Stimulated activated CD4-positive, alpha-beta T cell treated with anti-CD3 and anti-CD28 coated beads, TNF-alpha, amount 100 ng/mL, for 4 hours (primary cell): ENCODE measurements at regions not wholly inside any gene's neighbourhood (a gene's known extent, or its start where the extent isn't known, plus 50 kb on each side); places are given as distances from the start of the nearest gene placed in this dataset.

Experiments
- DNase-seq, 3 experiments: peaks; one replicate each; pipeline ENCODE4 v3.0.0-alpha.2; 2020; ENCODE audit warnings: low read depth in 3 of 3

DNA sequence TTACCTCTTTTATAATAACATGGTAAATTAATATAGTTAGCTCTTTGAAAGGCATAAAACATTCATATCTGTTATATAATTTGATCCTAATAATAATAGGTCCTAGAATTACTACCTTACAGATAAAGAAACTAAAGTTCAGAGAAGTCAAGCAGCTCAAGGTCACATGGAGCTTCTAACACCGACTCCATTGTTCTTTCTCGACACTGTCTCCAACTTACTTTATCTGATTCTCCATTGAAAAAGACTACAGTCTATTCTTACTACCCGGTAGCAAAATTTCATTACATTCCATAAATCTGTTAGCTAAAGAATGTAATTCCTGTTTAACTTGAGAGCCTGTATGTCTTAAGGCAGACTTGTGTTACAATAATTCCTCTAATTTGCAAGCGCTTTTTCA lies 96.3 kb upstream of the TMEM161B start:
- DNase-seq = no peak

DNA sequence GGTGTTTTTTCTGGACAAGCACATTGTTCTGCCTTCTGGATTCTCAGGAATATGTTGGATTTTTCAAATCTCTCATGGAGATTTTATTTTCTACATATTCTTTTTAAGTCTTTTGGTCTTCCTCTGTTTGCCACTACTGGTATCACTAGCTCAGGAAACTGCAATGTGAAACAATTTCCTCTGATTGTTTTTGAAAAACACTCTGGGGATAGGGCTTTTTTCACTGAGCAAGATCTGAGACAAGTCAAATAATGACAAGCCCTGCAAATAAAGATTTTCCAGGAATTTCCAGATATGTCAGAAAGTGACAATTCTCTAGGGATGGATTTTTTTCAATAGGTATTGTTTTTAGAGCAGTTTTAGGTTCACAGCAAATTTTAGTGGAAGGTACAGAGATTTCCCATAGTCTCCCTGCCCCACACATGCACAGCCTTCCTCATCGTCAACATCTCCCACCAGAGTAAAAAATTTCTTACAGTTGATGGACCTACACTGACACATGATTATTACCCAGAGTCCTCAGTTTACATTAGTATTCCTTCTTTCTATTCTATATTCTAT lies 86.9 kb upstream of the TMEM161B start:
- no peak for DNase-seq

DNA sequence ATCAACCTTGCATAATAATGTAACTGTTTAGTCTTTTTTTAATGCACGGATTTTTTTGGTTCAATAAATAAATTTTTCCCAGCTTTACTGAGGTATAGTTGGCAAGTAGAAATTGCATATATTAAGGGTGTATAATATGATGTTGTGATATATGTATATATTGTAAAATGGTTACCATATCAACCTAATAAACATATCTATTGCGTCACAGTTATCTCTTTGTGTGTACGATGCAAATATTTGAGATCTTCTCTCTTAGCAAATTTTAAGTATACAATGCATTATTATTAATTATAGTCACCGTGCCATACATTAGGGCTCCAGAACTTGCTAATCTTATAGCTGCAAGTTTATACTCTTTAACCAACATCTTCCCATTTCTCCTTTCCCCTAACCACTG lies 57.2 kb upstream of the TMEM161B start:
- no peak for DNase-seq

DNA sequence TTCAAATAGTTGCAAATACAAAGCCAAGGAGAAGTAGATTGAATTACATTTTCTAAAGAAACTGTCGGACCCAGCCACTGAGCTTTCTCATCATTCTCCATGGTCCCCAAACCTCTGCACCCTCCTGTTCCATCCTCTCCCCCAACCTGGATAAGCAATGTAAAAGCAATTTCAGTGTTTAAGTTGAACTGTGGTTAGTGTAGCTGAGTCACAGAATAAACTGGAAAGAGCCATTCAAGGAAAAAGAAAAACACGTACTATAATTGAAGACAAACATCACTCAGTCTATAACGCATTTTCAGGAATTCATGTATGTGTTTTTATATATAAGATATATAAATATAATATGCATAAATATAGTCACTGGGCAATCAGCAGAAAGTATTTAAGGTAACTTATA lies 54.1 kb upstream of the TMEM161B start:
- DNase-seq = no peak
